ENCODE measurements at regions not wholly inside any gene's neighbourhood (a gene's known extent, or its start where the extent isn't known, plus 50 kb on each side); places are given as distances from the start of the nearest gene placed in this dataset.

DNA sequence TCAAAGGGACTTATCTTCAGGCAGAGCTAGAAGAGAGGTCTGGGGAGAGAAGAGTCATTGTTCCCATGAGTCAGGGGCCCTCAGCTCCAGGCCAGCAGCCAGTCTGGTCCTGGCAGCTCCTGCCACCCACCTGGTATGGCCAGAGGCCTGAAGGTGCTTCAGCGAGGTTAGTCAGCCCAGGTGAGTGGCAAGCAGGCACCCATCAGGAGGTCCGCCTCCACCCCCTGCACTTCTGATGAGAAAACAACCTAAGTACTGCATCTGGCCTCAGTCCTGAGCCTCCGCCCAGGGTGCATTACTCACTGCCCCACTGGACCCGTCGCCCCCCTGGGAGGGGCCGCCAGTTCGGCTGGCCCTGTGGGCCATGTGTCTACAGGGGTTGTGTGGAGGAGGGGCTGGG, 130.2 kb downstream of the INHBB start:
- Histone ChIP-seq H3T11ph (ENCODE audit: low read length) (no peak overlapping the region), H3K56ac (ENCODE audit: insufficient read length, low read depth, low read length) (no peak overlapping the region), H4K91ac (ENCODE audit: insufficient read length, low read depth, low read length) (no peak overlapping the region), H3K79me2 (ENCODE audit: insufficient read depth, low read length) (no peaks in the 10 kb centered on the region), H2BK120ac (ENCODE audit: low read depth, low read length, poor library complexity, severe bottlenecking) (no peak overlapping the region), H4K20me1 (ENCODE audit: control insufficient read depth, insufficient read depth, insufficient read length) (no peaks in the 10 kb centered on the region), H3K18ac (ENCODE audit: insufficient read length, low read depth, low read length) (no peak overlapping the region), H3K9ac (ENCODE audit: extremely low read depth, insufficient read length, low read length) (no peak overlapping the region), H3K27ac (ENCODE audit: insufficient read length, low read depth, low read length) (no peak overlapping the region), H3K27me3 (ENCODE audit: insufficient read depth, low read length) (peaks cover 4% of the 10 kb centered on the region; the same call in 1 of the 2 replicates), H2BK20ac (ENCODE audit: low read depth, low read length, poor library complexity, severe bottlenecking) (no peak overlapping the region), H3K23me2 (ENCODE audit: insufficient read length, low read depth, low read length, poor library complexity, severe bottlenecking) (no peaks in the 10 kb centered on the region), H3K14ac (ENCODE audit: insufficient read depth, low read length) (no peak overlapping the region), H3K9me3 (ENCODE audit: control insufficient read depth, low read depth, low read length) (no peaks in the 10 kb centered on the region), H2BK5ac (ENCODE audit: insufficient read length, low read length) (no peak overlapping the region), H3K4me1 (ENCODE audit: insufficient read depth, low read length) (no peaks in the 10 kb centered on the region), H4K8ac (replicated peaks; ENCODE audit: insufficient read length, low read depth, low read length) (no peak overlapping the region), H3K23ac (ENCODE audit: insufficient read length, low read depth, low read length) (no peak overlapping the region), H3K4me2 (ENCODE audit: insufficient read depth, insufficient read length, low read length) (no peak overlapping the region), H2AFZ (ENCODE audit: low read length) (no peak overlapping the region), H3K79me1 (ENCODE audit: insufficient read depth, low read depth, low read length, poor library complexity, severe bottlenecking) (no peaks in the 10 kb centered on the region), H2AK5ac (ENCODE audit: insufficient read length, low read length) (no peak overlapping the region), H2BK12ac (ENCODE audit: insufficient read length, low read depth, low read length) (no peak overlapping the region), H4K5ac (ENCODE audit: insufficient read length, low read depth, low read length) (no peak overlapping the region), H2BK15ac (ENCODE audit: low read depth, low read length) (no peak overlapping the region), H3K4ac (ENCODE audit: low read depth, low read length) (no peak overlapping the region)
- Mint-ChIP-seq H3K4me1 (no peaks in the 10 kb centered on the region), H3K27me3 (ENCODE audit: low read depth) (peaks cover 100% of the 10 kb centered on the region), H3K36me3 (ENCODE audit: insufficient read depth in 1 of 3, low read depth in 3 of 3) (no peaks in the 10 kb centered on the region; a peak in 1 of 7 replicates), H3K9me3 (peaks cover 5 to 7% of the 10 kb centered on the region in 2 experiments; a peak in 4 of 5 replicates), H3K4me3 (no peak overlapping the region), H3K27ac (no peak overlapping the region)
- no peak for DNase-seq
- TF ChIP-seq, protein P1, sequence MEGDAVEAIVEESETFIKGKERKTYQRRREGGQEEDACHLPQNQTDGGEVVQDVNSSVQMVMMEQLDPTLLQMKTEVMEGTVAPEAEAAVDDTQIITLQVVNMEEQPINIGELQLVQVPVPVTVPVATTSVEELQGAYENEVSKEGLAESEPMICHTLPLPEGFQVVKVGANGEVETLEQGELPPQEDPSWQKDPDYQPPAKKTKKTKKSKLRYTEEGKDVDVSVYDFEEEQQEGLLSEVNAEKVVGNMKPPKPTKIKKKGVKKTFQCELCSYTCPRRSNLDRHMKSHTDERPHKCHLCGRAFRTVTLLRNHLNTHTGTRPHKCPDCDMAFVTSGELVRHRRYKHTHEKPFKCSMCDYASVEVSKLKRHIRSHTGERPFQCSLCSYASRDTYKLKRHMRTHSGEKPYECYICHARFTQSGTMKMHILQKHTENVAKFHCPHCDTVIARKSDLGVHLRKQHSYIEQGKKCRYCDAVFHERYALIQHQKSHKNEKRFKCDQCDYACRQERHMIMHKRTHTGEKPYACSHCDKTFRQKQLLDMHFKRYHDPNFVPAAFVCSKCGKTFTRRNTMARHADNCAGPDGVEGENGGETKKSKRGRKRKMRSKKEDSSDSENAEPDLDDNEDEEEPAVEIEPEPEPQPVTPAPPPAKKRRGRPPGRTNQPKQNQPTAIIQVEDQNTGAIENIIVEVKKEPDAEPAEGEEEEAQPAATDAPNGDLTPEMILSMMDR (conservative IDR thresholded peaks at IDR 0.05), result no peak
- no CpG with 5 or more reads among the region's 7 CpGs for WGBS (ENCODE audit: extremely low coverage, insufficient read length, low lambda C conversion rate)

All from H9 (cell line).